Cardiac fibroblast (primary cell): ENCODE measurements at regions not wholly inside any gene's neighbourhood (a gene's known extent, or its start where the extent isn't known, plus 50 kb on each side); places are given as distances from the start of the nearest gene placed in this dataset.

Experiments
- DNase-seq, 2 donors: peaks; one replicate each; pipeline versions ENCODE4 v3.0.0 to v3.0.0-alpha.2; 2010; ENCODE audit warnings: low read depth in 2 of 2
- H3K4me3 ChIP-seq, 2 donors: replicated peaks in 1 of 2; 1 replicate in 1 of 2; 2 replicates in 1 of 2; pipeline ENCODE4 v1.5.1; 2011; ENCODE audit warnings: low read depth in 2 of 2, low read length in 2 of 2, mild to moderate bottlenecking in 2 of 2, moderate library complexity in 1 of 2
- CTCF ChIP-seq: IDR thresholded peaks from one replicate; pipeline ENCODE4 v1.5.1; 2011; ENCODE audit warnings: low read depth, mild to moderate bottlenecking, low read length, inconsistent platforms

- no peak overlapping the region for H3K4me3 ChIP-seq
- TF ChIP-seq CTCF = peak; percentile 47
- DNase-seq = peak; percentile 75 to 77
These were observed 53.3 kb upstream of the FAM169A start for GRCh38 chr5:74919487-74919886.

- TF ChIP-seq CTCF = no peak
- no peak overlapping the region for H3K4me3 ChIP-seq
- no peak for DNase-seq
These were observed 52.9 kb upstream of the FAM169A start for GRCh38 chr5:74919041-74919440.

- no peak overlapping the region for H3K4me3 ChIP-seq
- DNase-seq = no peak
- no peak for TF ChIP-seq CTCF
These were observed 52.1 kb upstream of the FAM169A start for GRCh38 chr5:74918232-74918669.

- DNase-seq = peak; percentile 3 to 59
- H3K4me3 ChIP-seq = no peak overlapping the region
- TF ChIP-seq CTCF = no peak
These were observed 50.9 kb upstream of the FAM169A start for GRCh38 chr5:74916831-74917710.
